ENCODE measurements at regions not wholly inside any gene's neighbourhood (a gene's known extent, or its start where the extent isn't known, plus 50 kb on each side); places are given as distances from the start of the nearest gene placed in this dataset.

GRCh38 chr9:88045686-88046085, 71.4 kb upstream of the CDK20 start:
- no peak overlapping the region for H3K4me3 ChIP-seq (ENCODE audit: low read depth in 1 of 3, low read length in 3 of 3)
- 83% methylated on average over 3 of the region's 3 CpGs for WGBS
- DNase-seq (ENCODE audit: low spot score), result no peak
- TF ChIP-seq EGR1 (IDR thresholded peaks at IDR 0.05; ENCODE audit: low read depth in 2 of 2) (no peak), TAF1 (conservative IDR thresholded peaks at IDR 0.05) (no peak), RXRA (IDR thresholded peaks at IDR 0.05) (no peak), FOXA1 (IDR thresholded peaks at IDR 0.05) (no peak), REST (IDR thresholded peaks at IDR 0.05) (no peak), ZBTB33 (IDR thresholded peaks at IDR 0.05) (no peak), RAD21 (IDR thresholded peaks at IDR 0.05) (no peak), HNF4A (conservative IDR thresholded peaks at IDR 0.05) (no peak)
- TF ChIP-seq, protein P1, sequence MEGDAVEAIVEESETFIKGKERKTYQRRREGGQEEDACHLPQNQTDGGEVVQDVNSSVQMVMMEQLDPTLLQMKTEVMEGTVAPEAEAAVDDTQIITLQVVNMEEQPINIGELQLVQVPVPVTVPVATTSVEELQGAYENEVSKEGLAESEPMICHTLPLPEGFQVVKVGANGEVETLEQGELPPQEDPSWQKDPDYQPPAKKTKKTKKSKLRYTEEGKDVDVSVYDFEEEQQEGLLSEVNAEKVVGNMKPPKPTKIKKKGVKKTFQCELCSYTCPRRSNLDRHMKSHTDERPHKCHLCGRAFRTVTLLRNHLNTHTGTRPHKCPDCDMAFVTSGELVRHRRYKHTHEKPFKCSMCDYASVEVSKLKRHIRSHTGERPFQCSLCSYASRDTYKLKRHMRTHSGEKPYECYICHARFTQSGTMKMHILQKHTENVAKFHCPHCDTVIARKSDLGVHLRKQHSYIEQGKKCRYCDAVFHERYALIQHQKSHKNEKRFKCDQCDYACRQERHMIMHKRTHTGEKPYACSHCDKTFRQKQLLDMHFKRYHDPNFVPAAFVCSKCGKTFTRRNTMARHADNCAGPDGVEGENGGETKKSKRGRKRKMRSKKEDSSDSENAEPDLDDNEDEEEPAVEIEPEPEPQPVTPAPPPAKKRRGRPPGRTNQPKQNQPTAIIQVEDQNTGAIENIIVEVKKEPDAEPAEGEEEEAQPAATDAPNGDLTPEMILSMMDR (IDR thresholded peaks at IDR 0.05; ENCODE audit: low read depth, low read length, missing input control), result no peak
- TF ChIP-seq, protein P2, sequence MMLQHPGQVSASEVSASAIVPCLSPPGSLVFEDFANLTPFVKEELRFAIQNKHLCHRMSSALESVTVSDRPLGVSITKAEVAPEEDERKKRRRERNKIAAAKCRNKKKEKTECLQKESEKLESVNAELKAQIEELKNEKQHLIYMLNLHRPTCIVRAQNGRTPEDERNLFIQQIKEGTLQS (IDR thresholded peaks at IDR 0.05), result no peak
- H3K9ac ChIP-seq (ENCODE audit: low read depth in 1 of 2, low read length in 2 of 2), result no peak overlapping the region
- H3K4me1 ChIP-seq (ENCODE audit: control insufficient read depth in 4 of 4, insufficient read depth in 4 of 4, low read length in 3 of 4), result no peaks in the 10 kb centered on the region
- H3K36me3 ChIP-seq (ENCODE audit: control insufficient read depth in 4 of 4, insufficient read depth in 3 of 4, low read depth in 1 of 4, low read length in 3 of 4), result no peaks in the 10 kb centered on the region
- no peaks in the 10 kb centered on the region for H3K27me3 ChIP-seq (ENCODE audit: control insufficient read depth in 4 of 4, insufficient read depth in 4 of 4, low read length in 3 of 4)
- H3K27ac ChIP-seq (ENCODE audit: low read depth in 1 of 2, low read length in 2 of 2), result no peak overlapping the region
- H3K9me3 ChIP-seq (ENCODE audit: control insufficient read depth in 4 of 4, low read length in 3 of 4), result peaks cover 4 to 17% (median 8%) of the 10 kb centered on the region in 4 donors

GRCh38 chr9:88044200-88044599, 69.9 kb upstream of the CDK20 start:
- no peak for DNase-seq (ENCODE audit: low spot score)
- TF ChIP-seq FOXA2 (IDR thresholded peaks at IDR 0.05) (no peak), GABPA (IDR thresholded peaks at IDR 0.05 in 1 of 2, conservative IDR thresholded peaks at IDR 0.05 in 1 of 2) (no peak), HNF4G (IDR thresholded peaks at IDR 0.05) (no peak), YY1 (IDR thresholded peaks at IDR 0.05) (no peak)
- Histone ChIP-seq H3K9me3 (ENCODE audit: control insufficient read depth in 4 of 4, low read length in 3 of 4) (peaks cover 4 to 17% (median 8%) of the 10 kb centered on the region in 4 donors), H3K4me3 (ENCODE audit: low read depth in 1 of 3, low read length in 3 of 3) (no peak overlapping the region), H3K36me3 (ENCODE audit: control insufficient read depth in 4 of 4, insufficient read depth in 3 of 4, low read depth in 1 of 4, low read length in 3 of 4) (no peaks in the 10 kb centered on the region), H3K9ac (ENCODE audit: low read depth in 1 of 2, low read length in 2 of 2) (no peak overlapping the region), H3K27ac (ENCODE audit: low read depth in 1 of 2, low read length in 2 of 2) (no peak overlapping the region), H3K27me3 (ENCODE audit: control insufficient read depth in 4 of 4, insufficient read depth in 4 of 4, low read length in 3 of 4) (no peaks in the 10 kb centered on the region), H3K4me1 (ENCODE audit: control insufficient read depth in 4 of 4, insufficient read depth in 4 of 4, low read length in 3 of 4) (no peaks in the 10 kb centered on the region)
- 90% methylated on average over 3 of the region's 3 CpGs for WGBS
